ENCODE measurements at regions not wholly inside any gene's neighbourhood (a gene's known extent, or its start where the extent isn't known, plus 50 kb on each side); places are given as distances from the start of the nearest gene placed in this dataset.

DNA sequence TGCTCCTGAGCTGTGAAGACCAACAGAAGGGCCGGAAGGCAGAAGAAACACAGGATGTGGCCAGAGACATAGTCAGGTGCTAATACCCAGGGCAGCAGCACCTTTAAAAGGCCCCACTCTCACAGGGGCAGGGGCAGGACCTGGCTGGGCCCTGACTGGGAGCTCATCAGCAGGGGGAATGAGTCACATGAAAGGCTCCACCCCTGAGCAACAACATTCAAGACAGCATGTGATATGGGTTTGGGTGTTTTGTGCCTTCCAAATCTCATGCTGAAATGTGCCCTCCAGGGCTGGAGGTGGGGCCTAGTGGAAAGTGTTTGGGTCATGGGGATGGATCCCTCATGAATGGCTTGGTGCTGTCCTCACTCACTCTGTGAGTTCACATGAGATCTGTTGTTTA is 181.7 kb downstream of the ERCC6L2 start (continued):
- TF ChIP-seq, protein P1, sequence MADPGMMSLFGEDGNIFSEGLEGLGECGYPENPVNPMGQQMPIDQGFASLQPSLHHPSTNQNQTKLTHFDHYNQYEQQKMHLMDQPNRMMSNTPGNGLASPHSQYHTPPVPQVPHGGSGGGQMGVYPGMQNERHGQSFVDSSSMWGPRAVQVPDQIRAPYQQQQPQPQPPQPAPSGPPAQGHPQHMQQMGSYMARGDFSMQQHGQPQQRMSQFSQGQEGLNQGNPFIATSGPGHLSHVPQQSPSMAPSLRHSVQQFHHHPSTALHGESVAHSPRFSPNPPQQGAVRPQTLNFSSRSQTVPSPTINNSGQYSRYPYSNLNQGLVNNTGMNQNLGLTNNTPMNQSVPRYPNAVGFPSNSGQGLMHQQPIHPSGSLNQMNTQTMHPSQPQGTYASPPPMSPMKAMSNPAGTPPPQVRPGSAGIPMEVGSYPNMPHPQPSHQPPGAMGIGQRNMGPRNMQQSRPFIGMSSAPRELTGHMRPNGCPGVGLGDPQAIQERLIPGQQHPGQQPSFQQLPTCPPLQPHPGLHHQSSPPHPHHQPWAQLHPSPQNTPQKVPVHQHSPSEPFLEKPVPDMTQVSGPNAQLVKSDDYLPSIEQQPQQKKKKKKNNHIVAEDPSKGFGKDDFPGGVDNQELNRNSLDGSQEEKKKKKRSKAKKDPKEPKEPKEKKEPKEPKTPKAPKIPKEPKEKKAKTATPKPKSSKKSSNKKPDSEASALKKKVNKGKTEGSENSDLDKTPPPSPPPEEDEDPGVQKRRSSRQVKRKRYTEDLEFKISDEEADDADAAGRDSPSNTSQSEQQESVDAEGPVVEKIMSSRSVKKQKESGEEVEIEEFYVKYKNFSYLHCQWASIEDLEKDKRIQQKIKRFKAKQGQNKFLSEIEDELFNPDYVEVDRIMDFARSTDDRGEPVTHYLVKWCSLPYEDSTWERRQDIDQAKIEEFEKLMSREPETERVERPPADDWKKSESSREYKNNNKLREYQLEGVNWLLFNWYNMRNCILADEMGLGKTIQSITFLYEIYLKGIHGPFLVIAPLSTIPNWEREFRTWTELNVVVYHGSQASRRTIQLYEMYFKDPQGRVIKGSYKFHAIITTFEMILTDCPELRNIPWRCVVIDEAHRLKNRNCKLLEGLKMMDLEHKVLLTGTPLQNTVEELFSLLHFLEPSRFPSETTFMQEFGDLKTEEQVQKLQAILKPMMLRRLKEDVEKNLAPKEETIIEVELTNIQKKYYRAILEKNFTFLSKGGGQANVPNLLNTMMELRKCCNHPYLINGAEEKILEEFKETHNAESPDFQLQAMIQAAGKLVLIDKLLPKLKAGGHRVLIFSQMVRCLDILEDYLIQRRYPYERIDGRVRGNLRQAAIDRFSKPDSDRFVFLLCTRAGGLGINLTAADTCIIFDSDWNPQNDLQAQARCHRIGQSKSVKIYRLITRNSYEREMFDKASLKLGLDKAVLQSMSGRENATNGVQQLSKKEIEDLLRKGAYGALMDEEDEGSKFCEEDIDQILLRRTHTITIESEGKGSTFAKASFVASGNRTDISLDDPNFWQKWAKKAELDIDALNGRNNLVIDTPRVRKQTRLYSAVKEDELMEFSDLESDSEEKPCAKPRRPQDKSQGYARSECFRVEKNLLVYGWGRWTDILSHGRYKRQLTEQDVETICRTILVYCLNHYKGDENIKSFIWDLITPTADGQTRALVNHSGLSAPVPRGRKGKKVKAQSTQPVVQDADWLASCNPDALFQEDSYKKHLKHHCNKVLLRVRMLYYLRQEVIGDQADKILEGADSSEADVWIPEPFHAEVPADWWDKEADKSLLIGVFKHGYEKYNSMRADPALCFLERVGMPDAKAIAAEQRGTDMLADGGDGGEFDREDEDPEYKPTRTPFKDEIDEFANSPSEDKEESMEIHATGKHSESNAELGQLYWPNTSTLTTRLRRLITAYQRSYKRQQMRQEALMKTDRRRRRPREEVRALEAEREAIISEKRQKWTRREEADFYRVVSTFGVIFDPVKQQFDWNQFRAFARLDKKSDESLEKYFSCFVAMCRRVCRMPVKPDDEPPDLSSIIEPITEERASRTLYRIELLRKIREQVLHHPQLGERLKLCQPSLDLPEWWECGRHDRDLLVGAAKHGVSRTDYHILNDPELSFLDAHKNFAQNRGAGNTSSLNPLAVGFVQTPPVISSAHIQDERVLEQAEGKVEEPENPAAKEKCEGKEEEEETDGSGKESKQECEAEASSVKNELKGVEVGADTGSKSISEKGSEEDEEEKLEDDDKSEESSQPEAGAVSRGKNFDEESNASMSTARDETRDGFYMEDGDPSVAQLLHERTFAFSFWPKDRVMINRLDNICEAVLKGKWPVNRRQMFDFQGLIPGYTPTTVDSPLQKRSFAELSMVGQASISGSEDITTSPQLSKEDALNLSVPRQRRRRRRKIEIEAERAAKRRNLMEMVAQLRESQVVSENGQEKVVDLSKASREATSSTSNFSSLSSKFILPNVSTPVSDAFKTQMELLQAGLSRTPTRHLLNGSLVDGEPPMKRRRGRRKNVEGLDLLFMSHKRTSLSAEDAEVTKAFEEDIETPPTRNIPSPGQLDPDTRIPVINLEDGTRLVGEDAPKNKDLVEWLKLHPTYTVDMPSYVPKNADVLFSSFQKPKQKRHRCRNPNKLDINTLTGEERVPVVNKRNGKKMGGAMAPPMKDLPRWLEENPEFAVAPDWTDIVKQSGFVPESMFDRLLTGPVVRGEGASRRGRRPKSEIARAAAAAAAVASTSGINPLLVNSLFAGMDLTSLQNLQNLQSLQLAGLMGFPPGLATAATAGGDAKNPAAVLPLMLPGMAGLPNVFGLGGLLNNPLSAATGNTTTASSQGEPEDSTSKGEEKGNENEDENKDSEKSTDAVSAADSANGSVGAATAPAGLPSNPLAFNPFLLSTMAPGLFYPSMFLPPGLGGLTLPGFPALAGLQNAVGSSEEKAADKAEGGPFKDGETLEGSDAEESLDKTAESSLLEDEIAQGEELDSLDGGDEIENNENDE (IDR thresholded peaks at IDR 0.05; ENCODE audit: insufficient replicate concordance, low read length): no peak
- TF ChIP-seq SIX5 (IDR thresholded peaks at IDR 0.05; ENCODE audit: low read depth, low read length) (no peak), GTF2F1 (IDR thresholded peaks at IDR 0.05; ENCODE audit: borderline replicate concordance, low read depth, low read length) (no peak), POLR2AphosphoS5 (IDR thresholded peaks at IDR 0.05; ENCODE audit: low read depth, low read length) (no peak), RNF2 (IDR thresholded peaks at IDR 0.05; ENCODE audit: borderline replicate concordance, low read depth, low read length, missing control alignments, poor library complexity, severe bottlenecking) (no peak), RAD21 (IDR thresholded peaks at IDR 0.05 in 1 of 2, conservative IDR thresholded peaks at IDR 0.05 in 1 of 2; ENCODE audit: low read depth in 2 of 2, low read length in 2 of 2) (no peak), BCL11A (IDR thresholded peaks at IDR 0.05; ENCODE audit: low read depth in 2 of 2, low read length in 2 of 2) (no peak)
